A549 (cell line): ENCODE measurements at regions not wholly inside any gene's neighbourhood (a gene's known extent, or its start where the extent isn't known, plus 50 kb on each side); places are given as distances from the start of the nearest gene placed in this dataset.

Experiments used
- ATAC-seq, 2 experiments: fragments of 200-7000 bp in 1 of 2; fragments of >200 bp in 1 of 2; cut with Nextera tagmentation in 1 of 2; cut with Tn5 transposase in 1 of 2; 3 replicates each; pipeline versions ENCODE4 v1.8.0 to v1.9.1; 2018 to 2020; ENCODE audit warnings: mild to moderate bottlenecking in 1 of 2, moderate library complexity in 1 of 2
- CTCF ChIA-PET: fragments of 300-600 bp; sonication (Branson Sonifier 250); formaldehyde crosslinking; extraction: SDS; loops from one replicate; lab custom pipeline; 2021; ENCODE audit warnings: antibody characterized with exemption, inconsistent platforms; lab: Yijun Ruan, JAX
- POLR2A ChIA-PET: fragments of 350-600 bp; formaldehyde crosslinking; extraction: SDS; loops from one replicate; lab custom pipeline; 2021; ENCODE audit warnings: antibody characterized with exemption, inconsistent platforms; lab: Yijun Ruan, JAX
- DNase-seq, 2 experiments: peaks; one replicate each; pipeline versions ENCODE4 v3.0.0 to v3.0.0-alpha.2; 2011 to 2016; ENCODE audit warnings: low read depth in 1 of 2, low spot score in 1 of 2
- FAIRE-seq: peaks from 2 replicates; lab custom pipeline; 2011; peaks lifted over from hg19 to GRCh38; lab: Jason Lieb, UNC
- H3K27ac ChIP-seq, 2 experiments: fragments of >200 bp; sonication (Bioruptor Twin); formaldehyde crosslinking; 3 replicates each; pipeline ENCODE4 v1.5.1; 2016 to 2017
- H3K4me1 ChIP-seq: fragments of >200 bp; sonication (Bioruptor Twin); formaldehyde crosslinking; 3 replicates; pipeline ENCODE4 v1.6.1; 2016
- H3K4me2 ChIP-seq: fragments of >200 bp; sonication (Bioruptor Twin); formaldehyde crosslinking; 3 replicates; pipeline ENCODE4 v1.6.1; 2016
- H3K4me3 ChIP-seq: fragments of >200 bp; sonication (Bioruptor Twin); formaldehyde crosslinking; 3 replicates; pipeline ENCODE4 v1.5.1; 2016
- H3K9me3 ChIP-seq: fragments of >200 bp; sonication (Bioruptor Twin); formaldehyde crosslinking; 3 replicates; pipeline ENCODE4 v1.6.1; 2016
- EP300 ChIP-seq, 2 experiments: fragments of >200 bp; sonication (Bioruptor Twin); formaldehyde crosslinking; IDR thresholded peaks; 2 replicates in 1 of 2; 3 replicates in 1 of 2; pipeline ENCODE4 v1.6.1; 2016 to 2017
- FOSL2 ChIP-seq, 2 experiments: fragments of 450-650 bp in 1 of 2; fragments of >200 bp in 1 of 2; sonication (Bioruptor Twin) in 1 of 2; formaldehyde crosslinking; IDR thresholded peaks; 2 replicates each; pipeline versions ENCODE4 v1.5.0 to v1.6.1; 2016 to 2020; ENCODE audit warnings: mild to moderate bottlenecking in 1 of 2, moderate library complexity in 1 of 2
- FOXS1 ChIP-seq: fragments of 250-450 bp; sonication (Bioruptor Pico); IDR thresholded peaks from 2 replicates; pipeline ENCODE4 v1.5.0; 2020; ENCODE audit warnings: mild to moderate bottlenecking, moderate library complexity
- GATA3 ChIP-seq: IDR thresholded peaks from 2 replicates; pipeline ENCODE4 v1.6.1; 2012; ENCODE audit warnings: borderline replicate concordance
- HDAC2 ChIP-seq: fragments of 200-600 bp; sonication (generic); IDR thresholded peaks from 2 replicates; pipeline ENCODE4 v1.6.1; 2016
- HOXA7 ChIP-seq: fragments of 250-450 bp; sonication (Bioruptor Pico); IDR thresholded peaks from 2 replicates; pipeline ENCODE4 v1.5.0; 2020; ENCODE audit warnings: mild to moderate bottlenecking, moderate library complexity
- HOXB5 ChIP-seq: fragments of 250-450 bp; sonication (Bioruptor Pico); IDR thresholded peaks from 2 replicates; pipeline ENCODE4 v1.5.0; 2020; ENCODE audit warnings: mild to moderate bottlenecking, moderate library complexity
- KDM1A ChIP-seq: fragments of 200-600 bp; sonication (generic); IDR thresholded peaks from 2 replicates; pipeline ENCODE4 v1.6.1; 2016; ENCODE audit warnings: low read depth, mild to moderate bottlenecking
- KDM5A ChIP-seq: fragments of 200-600 bp; sonication (generic); IDR thresholded peaks from 2 replicates; pipeline ENCODE4 v1.6.1; 2016; ENCODE audit warnings: antibody characterized with exemption, mild to moderate bottlenecking
- MAZ ChIP-seq: fragments of 150-350 bp; IDR thresholded peaks from 2 replicates; pipeline ENCODE4 v1.6.1; 2014; ENCODE audit warnings: antibody characterized with exemption, low read depth, low read length, borderline replicate concordance
- MYC ChIP-seq: IDR thresholded peaks from 2 replicates; pipeline ENCODE4 v1.6.1; 2012; ENCODE audit warnings: mild to moderate bottlenecking, inconsistent platforms, low read length, improper control_type of control experiment, borderline replicate concordance
- NPAS2 ChIP-seq: fragments of 250-450 bp; sonication (Bioruptor Pico); IDR thresholded peaks from 2 replicates; pipeline ENCODE4 v1.8.0; 2022; ENCODE audit warnings: mild to moderate bottlenecking, moderate library complexity, borderline replicate concordance
- NR3C1 ChIP-seq: fragments of >200 bp; sonication (Bioruptor Twin); formaldehyde crosslinking; IDR thresholded peaks from 3 replicates; pipeline ENCODE4 v1.6.1; 2017
- POLR2AphosphoS2 ChIP-seq: conservative IDR thresholded peaks from 2 replicates; pipeline ENCODE4 v1.6.1; 2012; ENCODE audit warnings: low read length, improper control_type of control experiment, inconsistent platforms
- RNF2 ChIP-seq: fragments of 200-600 bp; sonication (generic); IDR thresholded peaks from 2 replicates; pipeline ENCODE4 v1.6.1; 2016; ENCODE audit warnings: low read depth, mild to moderate bottlenecking, antibody characterized with exemption, moderate library complexity, borderline replicate concordance
- SMC3 ChIP-seq: fragments of >200 bp; sonication (Bioruptor Twin); formaldehyde crosslinking; IDR thresholded peaks from 3 replicates; pipeline ENCODE4 v1.6.1; 2018; ENCODE audit warnings: inconsistent platforms
- TFCP2L1 ChIP-seq: fragments of 250-450 bp; sonication (Bioruptor Pico); IDR thresholded peaks from 2 replicates; pipeline ENCODE4 v1.5.0; 2021; ENCODE audit warnings: mild to moderate bottlenecking
- WGBS: methylation state at CpG from one replicate; pipeline ENCODE4 v1.1.6; 2017; ENCODE audit errors: missing lambda C conversion rate; 5-methylcytosine and 5-hydroxymethylcytosine counted together
- TF ChIP-seq, protein P1 (sequence below): IDR thresholded peaks from 2 replicates; pipeline ENCODE4 v1.6.1; 2012
- TF ChIP-seq, protein P2 (sequence below): fragments of 450-650 bp; IDR thresholded peaks from 2 replicates; pipeline ENCODE4 v1.6.1; 2014; ENCODE audit warnings: antibody characterized with exemption
- TF ChIP-seq, protein P3 (sequence below): fragments of >200 bp; sonication (Bioruptor Twin); formaldehyde crosslinking; IDR thresholded peaks from 3 replicates; pipeline ENCODE4 v1.5.1; 2016
- TF ChIP-seq, protein P4 (sequence below): fragments of >200 bp; sonication (Bioruptor Twin); formaldehyde crosslinking; IDR thresholded peaks from 2 replicates; pipeline ENCODE4 v1.6.1; 2016
- TF ChIP-seq, protein P5 (sequence below): fragments of 150-350 bp; IDR thresholded peaks from 2 replicates; pipeline ENCODE4 v1.6.1; 2014; ENCODE audit warnings: low read depth, mild to moderate bottlenecking, low read length

DNA sequence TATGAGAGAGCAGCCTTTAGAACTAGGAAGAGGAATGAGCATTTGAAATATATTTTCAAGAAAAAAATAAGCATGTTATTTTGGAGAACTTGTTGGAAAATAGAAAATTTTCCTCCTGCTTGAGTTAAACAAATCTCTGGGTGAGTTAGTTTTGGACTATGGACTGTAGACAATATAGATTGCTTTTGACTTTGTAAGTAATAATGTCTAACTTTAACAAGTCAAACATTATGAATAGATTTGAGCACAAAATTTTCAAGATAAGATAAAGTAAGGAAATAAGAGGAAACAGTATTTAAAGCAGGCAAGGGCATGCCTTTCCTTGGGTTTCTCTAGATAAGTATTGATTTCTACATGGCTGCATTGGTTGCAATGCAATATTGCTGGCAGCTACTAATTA lies 360.8 kb downstream of the LMO4 start:
- no peaks in the 10 kb centered on the region for H3K9me3 ChIP-seq
- ChIA-PET POLR2A (no interaction called here), CTCF (no interaction called here)
- TF ChIP-seq TFCP2L1 (CRISPR knock-in tag) (no peak), HOXB5 (CRISPR knock-in tag) (no peak), HDAC2 (no peak), MAZ (no peak), POLR2AphosphoS2 (no peak), RNF2 (no peak), HOXA7 (no peak), KDM5A (no peak), FOSL2 (IDR thresholded peaks at IDR 0.05) (no peak), FOSL2 (CRISPR knock-in tag; IDR thresholded peaks at IDR 0.05) (no peak), KDM1A (no peak)
- TF ChIP-seq, protein P1, sequence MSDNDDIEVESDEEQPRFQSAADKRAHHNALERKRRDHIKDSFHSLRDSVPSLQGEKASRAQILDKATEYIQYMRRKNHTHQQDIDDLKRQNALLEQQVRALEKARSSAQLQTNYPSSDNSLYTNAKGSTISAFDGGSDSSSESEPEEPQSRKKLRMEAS: no peak
- H3K4me1 ChIP-seq: no peaks in the 10 kb centered on the region
- FAIRE-seq (no peak), DNase-seq (no peak), ATAC-seq (no peak)
- H3K4me3 ChIP-seq: no peak overlapping the region
- no peak overlapping the region for H3K4me2 ChIP-seq
- H3K27ac ChIP-seq: no peak overlapping the region

DNA sequence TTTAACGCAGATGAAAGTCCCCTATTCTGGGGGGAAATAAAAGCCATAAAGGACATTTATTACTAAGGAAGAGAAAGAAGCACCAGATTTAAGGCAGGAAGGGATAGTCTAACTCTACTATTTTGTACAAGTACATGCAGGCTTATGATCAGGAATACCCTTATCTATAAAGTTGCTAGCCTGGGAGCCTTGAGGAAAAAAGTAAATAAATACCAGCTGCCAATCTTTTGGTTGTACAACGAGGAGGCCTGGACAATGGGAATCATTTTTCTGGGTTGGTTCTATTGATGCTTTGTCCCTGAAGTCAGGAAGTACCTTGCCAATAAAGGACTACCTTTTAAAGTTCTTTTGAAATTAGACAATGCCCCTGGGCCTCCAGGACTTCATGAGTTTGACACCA lies 367.8 kb downstream of the LMO4 start:
- CTCF ChIA-PET: interaction anchor here (1.4 kb wide), 1 partner anchor 8 kb away, joined by 3 read pairs; no protein-coding TSS in a partner anchor
- POLR2A ChIA-PET: no interaction called here
- 57% methylated on average over 2 of the region's 2 CpGs for WGBS

More for the DNA sequence above, 367.8 kb downstream of the LMO4 start:
- FAIRE-seq: no peak
- H3K4me2 ChIP-seq: no peak overlapping the region
- no peak overlapping the region for H3K4me3 ChIP-seq
- TF ChIP-seq, protein P2, sequence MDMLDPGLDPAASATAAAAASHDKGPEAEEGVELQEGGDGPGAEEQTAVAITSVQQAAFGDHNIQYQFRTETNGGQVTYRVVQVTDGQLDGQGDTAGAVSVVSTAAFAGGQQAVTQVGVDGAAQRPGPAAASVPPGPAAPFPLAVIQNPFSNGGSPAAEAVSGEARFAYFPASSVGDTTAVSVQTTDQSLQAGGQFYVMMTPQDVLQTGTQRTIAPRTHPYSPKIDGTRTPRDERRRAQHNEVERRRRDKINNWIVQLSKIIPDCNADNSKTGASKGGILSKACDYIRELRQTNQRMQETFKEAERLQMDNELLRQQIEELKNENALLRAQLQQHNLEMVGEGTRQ: no peak
- TF ChIP-seq MAZ: no peak
- no peak for TF ChIP-seq GATA3
- TF ChIP-seq, protein P3, sequence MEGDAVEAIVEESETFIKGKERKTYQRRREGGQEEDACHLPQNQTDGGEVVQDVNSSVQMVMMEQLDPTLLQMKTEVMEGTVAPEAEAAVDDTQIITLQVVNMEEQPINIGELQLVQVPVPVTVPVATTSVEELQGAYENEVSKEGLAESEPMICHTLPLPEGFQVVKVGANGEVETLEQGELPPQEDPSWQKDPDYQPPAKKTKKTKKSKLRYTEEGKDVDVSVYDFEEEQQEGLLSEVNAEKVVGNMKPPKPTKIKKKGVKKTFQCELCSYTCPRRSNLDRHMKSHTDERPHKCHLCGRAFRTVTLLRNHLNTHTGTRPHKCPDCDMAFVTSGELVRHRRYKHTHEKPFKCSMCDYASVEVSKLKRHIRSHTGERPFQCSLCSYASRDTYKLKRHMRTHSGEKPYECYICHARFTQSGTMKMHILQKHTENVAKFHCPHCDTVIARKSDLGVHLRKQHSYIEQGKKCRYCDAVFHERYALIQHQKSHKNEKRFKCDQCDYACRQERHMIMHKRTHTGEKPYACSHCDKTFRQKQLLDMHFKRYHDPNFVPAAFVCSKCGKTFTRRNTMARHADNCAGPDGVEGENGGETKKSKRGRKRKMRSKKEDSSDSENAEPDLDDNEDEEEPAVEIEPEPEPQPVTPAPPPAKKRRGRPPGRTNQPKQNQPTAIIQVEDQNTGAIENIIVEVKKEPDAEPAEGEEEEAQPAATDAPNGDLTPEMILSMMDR: no peak
- TF ChIP-seq, protein P4, sequence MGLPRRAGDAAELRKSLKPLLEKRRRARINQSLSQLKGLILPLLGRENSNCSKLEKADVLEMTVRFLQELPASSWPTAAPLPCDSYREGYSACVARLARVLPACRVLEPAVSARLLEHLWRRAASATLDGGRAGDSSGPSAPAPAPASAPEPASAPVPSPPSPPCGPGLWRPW: no peak
- TF ChIP-seq, protein P5, sequence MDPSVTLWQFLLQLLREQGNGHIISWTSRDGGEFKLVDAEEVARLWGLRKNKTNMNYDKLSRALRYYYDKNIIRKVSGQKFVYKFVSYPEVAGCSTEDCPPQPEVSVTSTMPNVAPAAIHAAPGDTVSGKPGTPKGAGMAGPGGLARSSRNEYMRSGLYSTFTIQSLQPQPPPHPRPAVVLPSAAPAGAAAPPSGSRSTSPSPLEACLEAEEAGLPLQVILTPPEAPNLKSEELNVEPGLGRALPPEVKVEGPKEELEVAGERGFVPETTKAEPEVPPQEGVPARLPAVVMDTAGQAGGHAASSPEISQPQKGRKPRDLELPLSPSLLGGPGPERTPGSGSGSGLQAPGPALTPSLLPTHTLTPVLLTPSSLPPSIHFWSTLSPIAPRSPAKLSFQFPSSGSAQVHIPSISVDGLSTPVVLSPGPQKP: no peak
- no peak for TF ChIP-seq NPAS2
- TF ChIP-seq EP300 (IDR thresholded peaks at IDR 0.05): no peak
- no peak for TF ChIP-seq SMC3
- TF ChIP-seq MYC: no peak
- no peak for TF ChIP-seq HDAC2
- TF ChIP-seq RNF2: no peak
- TF ChIP-seq NR3C1: no peak
- TF ChIP-seq FOXS1: no peak
- no peak overlapping the region for H3K27ac ChIP-seq
- no peaks in the 10 kb centered on the region for H3K9me3 ChIP-seq
- no peak for ATAC-seq
- DNase-seq: no peak
- H3K4me1 ChIP-seq: no peaks in the 10 kb centered on the region
